GM23338 (cell line): ENCODE measurements at regions not wholly inside any gene's neighbourhood (a gene's known extent, or its start where the extent isn't known, plus 50 kb on each side); places are given as distances from the start of the nearest gene placed in this dataset.

Source experiments
- ATAC-seq: fragments of 200-7000 bp; cut with Tn5 transposase; 3 replicates; pipeline ENCODE4 v1.9.1; 2020
- DNase-seq: peaks from one replicate; pipeline ENCODE4 v3.0.0-alpha.2; 2015; ENCODE audit warnings: low spot score
- H2AFZ ChIP-seq: fragments of 200-600 bp; sonication (generic); 2 replicates; pipeline ENCODE4 v1.8.0; 2016; ENCODE audit warnings: antibody characterized with exemption, mild to moderate bottlenecking, moderate library complexity
- H3F3A ChIP-seq: fragments of 200-600 bp; sonication (generic); replicated peaks from 2 replicates; pipeline ENCODE4 v1.8.0; 2017; ENCODE audit warnings: antibody characterized with exemption, mixed run types, low read depth
- H3K27ac ChIP-seq: fragments of 200-600 bp; sonication (generic); 2 replicates; pipeline ENCODE4 v1.6.1; 2016; ENCODE audit warnings: low read depth
- H3K27me3 ChIP-seq: fragments of 200-600 bp; sonication (generic); 2 replicates; pipeline ENCODE4 v1.8.0; 2016; ENCODE audit warnings: mild to moderate bottlenecking, mixed run types, moderate library complexity; ENCODE audit not compliant: insufficient read depth
- H3K36me3 ChIP-seq: fragments of 200-600 bp; sonication (generic); 2 replicates; pipeline ENCODE4 v1.8.0; 2016; ENCODE audit warnings: mild to moderate bottlenecking; ENCODE audit not compliant: insufficient read depth
- H3K4me1 ChIP-seq: fragments of 200-600 bp; sonication (generic); 2 replicates; pipeline ENCODE4 v1.8.0; 2016; ENCODE audit warnings: mild to moderate bottlenecking, moderate library complexity; ENCODE audit not compliant: insufficient read depth
- H3K4me2 ChIP-seq: fragments of 200-600 bp; sonication (generic); 2 replicates; pipeline ENCODE4 v1.7.1; 2017; ENCODE audit warnings: mixed run types
- H3K4me3 ChIP-seq: fragments of 200-600 bp; sonication (generic); 2 replicates; pipeline ENCODE4 v1.6.1; 2016; ENCODE audit warnings: mixed run types
- H3K79me2 ChIP-seq: fragments of 200-600 bp; sonication (generic); replicated peaks from 2 replicates; pipeline ENCODE4 v1.8.0; 2017; ENCODE audit warnings: mild to moderate bottlenecking; ENCODE audit not compliant: insufficient read depth
- H3K9me2 ChIP-seq: fragments of 200-600 bp; sonication (generic); 2 replicates; pipeline ENCODE4 v1.8.0; 2017; ENCODE audit not compliant: insufficient read depth
- H4K20me1 ChIP-seq: fragments of 200-600 bp; sonication (generic); replicated peaks from 2 replicates; pipeline ENCODE4 v1.8.0; 2017; ENCODE audit warnings: mild to moderate bottlenecking; ENCODE audit not compliant: insufficient read depth
- H3K27ac Mint-ChIP-seq: 2 replicates; pipeline ENCODE4 v1.8.0; 2020; ENCODE audit warnings: inconsistent platforms, mild to moderate bottlenecking, moderate library complexity, mixed read lengths
- H3K27me3 Mint-ChIP-seq: 3 replicates; pipeline ENCODE4 v1.8.0; 2022; ENCODE audit warnings: low read depth, mild to moderate bottlenecking, moderate library complexity, mixed read lengths, inconsistent platforms; ENCODE audit not compliant: insufficient read depth, poor library complexity
- H3K36me3 Mint-ChIP-seq: 3 replicates; pipeline ENCODE4 v1.8.0; 2021; ENCODE audit warnings: low read depth, mild to moderate bottlenecking, inconsistent platforms, moderate library complexity, mixed read lengths
- H3K4me1 Mint-ChIP-seq: 3 replicates; pipeline ENCODE4 v1.8.0; 2020; ENCODE audit warnings: mild to moderate bottlenecking, inconsistent platforms, mixed read lengths
- H3K4me3 Mint-ChIP-seq: 3 replicates; pipeline ENCODE4 v1.8.0; 2021; ENCODE audit warnings: moderate library complexity, mild to moderate bottlenecking, inconsistent platforms, mixed read lengths
- H3K9me3 Mint-ChIP-seq: 3 replicates; pipeline ENCODE4 v1.8.0; 2020; ENCODE audit warnings: moderate library complexity, mild to moderate bottlenecking, inconsistent platforms, mixed read lengths
- CREB1 ChIP-seq: fragments of 250-450 bp; sonication (Bioruptor Pico); IDR thresholded peaks from 2 replicates; pipeline ENCODE4 v1.5.0; 2020; ENCODE audit warnings: low read depth, mild to moderate bottlenecking, moderate library complexity
- CTCF ChIP-seq, 2 experiments: fragments of 200-600 bp in 1 of 2; sonication (generic) in 1 of 2; conservative IDR thresholded peaks; 2 replicates each; pipeline versions ENCODE4 v1.5.1 to v1.6.1; 2016 to 2017; ENCODE audit warnings: antibody characterized with exemption in 2 of 2, low read depth in 2 of 2, mild to moderate bottlenecking in 2 of 2, moderate library complexity in 1 of 2
- ETS1 ChIP-seq: IDR thresholded peaks from 2 replicates; pipeline ENCODE4 v1.6.1; 2016; ENCODE audit warnings: antibody characterized with exemption
- EZH2 ChIP-seq: fragments of 200-600 bp; sonication (generic); IDR thresholded peaks from one replicate; pipeline ENCODE4 v1.8.0; 2017; ENCODE audit warnings: antibody characterized with exemption, mild to moderate bottlenecking, low read depth; ENCODE audit not compliant: unreplicated experiment
- EZH2phosphoT487 ChIP-seq: fragments of 200-600 bp; sonication (generic); IDR thresholded peaks from one replicate; pipeline ENCODE4 v1.8.1; 2018; ENCODE audit warnings: antibody characterized with exemption; ENCODE audit not compliant: unreplicated experiment
- JUNB ChIP-seq: IDR thresholded peaks from one replicate; pipeline ENCODE4 v1.6.1; 2016; ENCODE audit warnings: antibody characterized with exemption; ENCODE audit not compliant: unreplicated experiment
- POLR2AphosphoS5 ChIP-seq: IDR thresholded peaks from 2 replicates; pipeline ENCODE4 v1.6.1; 2016; ENCODE audit warnings: antibody characterized with exemption, low read depth
- STAT1 ChIP-seq: IDR thresholded peaks from one replicate; pipeline ENCODE4 v1.6.1; 2016; ENCODE audit warnings: antibody characterized with exemption; ENCODE audit not compliant: unreplicated experiment
- ZNF114 ChIP-seq: fragments of 250-450 bp; sonication (Bioruptor Pico); IDR thresholded peaks from 2 replicates; pipeline ENCODE4 v1.5.0; 2020; ENCODE audit warnings: mild to moderate bottlenecking, moderate library complexity
- ZNF462 ChIP-seq: fragments of 250-450 bp; sonication (Bioruptor Pico); IDR thresholded peaks from 2 replicates; pipeline ENCODE4 v1.5.0; 2020; ENCODE audit warnings: mild to moderate bottlenecking, moderate library complexity

GRCh38 chr4:144818136-144818535, 172.2 kb downstream of the HHIP start:
- no peak overlapping the region for H3K4me2 ChIP-seq
- no peak overlapping the region for H2AFZ ChIP-seq
- peaks cover 5% of the 10 kb centered on the region; the same call in 1 of the 2 replicates for H3K36me3 ChIP-seq
- H3K4me1 ChIP-seq, result no peaks in the 10 kb centered on the region
- H3F3A ChIP-seq, result no peaks in the 10 kb centered on the region
- H3K27ac Mint-ChIP-seq, result no peak overlapping the region
- ATAC-seq (no peak), DNase-seq (no peak)
- no peaks in the 10 kb centered on the region for H3K9me2 ChIP-seq
- H3K36me3 Mint-ChIP-seq, result no peaks in the 10 kb centered on the region; the same call in 2 of the 3 replicates
- H3K27ac ChIP-seq, result no peak overlapping the region
- peaks cover 4% of the 10 kb centered on the region for H3K27me3 Mint-ChIP-seq
- H3K27me3 ChIP-seq, result no peaks in the 10 kb centered on the region
- no peak for TF ChIP-seq STAT1
- H3K4me1 Mint-ChIP-seq, result no peaks in the 10 kb centered on the region
- no peak overlapping the region for H3K4me3 ChIP-seq
- no peaks in the 10 kb centered on the region; the same call in 2 of the 3 replicates for H3K9me3 Mint-ChIP-seq
- no peak overlapping the region for H3K4me3 Mint-ChIP-seq
- no peaks in the 10 kb centered on the region for H4K20me1 ChIP-seq
- no peaks in the 10 kb centered on the region for H3K79me2 ChIP-seq

GRCh38 chr4:144819591-144819990, 173.6 kb downstream of the HHIP start:
- Histone ChIP-seq H4K20me1 (no peaks in the 10 kb centered on the region), H3K36me3 (no peaks in the 10 kb centered on the region), H3K4me2 (no peak overlapping the region), H3K27me3 (no peaks in the 10 kb centered on the region), H2AFZ (no peak overlapping the region), H3K27ac (no peak overlapping the region), H3F3A (no peaks in the 10 kb centered on the region), H3K4me1 (no peaks in the 10 kb centered on the region), H3K79me2 (no peaks in the 10 kb centered on the region), H3K9me2 (no peaks in the 10 kb centered on the region), H3K4me3 (no peak overlapping the region)
- DNase-seq (no peak), ATAC-seq (no peak)
- H3K27me3 Mint-ChIP-seq, result peaks cover 2% of the 10 kb centered on the region
- no peak overlapping the region for H3K4me3 Mint-ChIP-seq
- no peaks in the 10 kb centered on the region for H3K4me1 Mint-ChIP-seq
- H3K36me3 Mint-ChIP-seq, result no peaks in the 10 kb centered on the region
- H3K9me3 Mint-ChIP-seq, result peaks cover 3% of the 10 kb centered on the region; the same call in 1 of the 3 replicates
- TF ChIP-seq JUNB (no peak), ETS1 (no peak), EZH2 (no peak), ZNF114 (CRISPR knock-in tag) (no peak), ZNF462 (CRISPR knock-in tag) (no peak), EZH2phosphoT487 (no peak), POLR2AphosphoS5 (no peak), STAT1 (no peak), CTCF (conservative IDR thresholded peaks at IDR 0.05; ENCODE audit: low read depth in 2 of 2) (no peak), CREB1 (CRISPR knock-in tag) (no peak)
- H3K27ac Mint-ChIP-seq, result no peak overlapping the region
